Activated naive CD8-positive, alpha-beta T cell treated with anti-CD3 and anti-CD28 coated beads, Interleukin-2, amount 50 U/mL, for 16 hours (primary cell): ENCODE measurements at regions not wholly inside any gene's neighbourhood (a gene's known extent, or its start where the extent isn't known, plus 50 kb on each side); places are given as distances from the start of the nearest gene placed in this dataset.

Experiments
- DNase-seq: peaks from one replicate; pipeline ENCODE4 v3.0.0-alpha.2; 2020; ENCODE audit warnings: low read depth, low spot score

DNA sequence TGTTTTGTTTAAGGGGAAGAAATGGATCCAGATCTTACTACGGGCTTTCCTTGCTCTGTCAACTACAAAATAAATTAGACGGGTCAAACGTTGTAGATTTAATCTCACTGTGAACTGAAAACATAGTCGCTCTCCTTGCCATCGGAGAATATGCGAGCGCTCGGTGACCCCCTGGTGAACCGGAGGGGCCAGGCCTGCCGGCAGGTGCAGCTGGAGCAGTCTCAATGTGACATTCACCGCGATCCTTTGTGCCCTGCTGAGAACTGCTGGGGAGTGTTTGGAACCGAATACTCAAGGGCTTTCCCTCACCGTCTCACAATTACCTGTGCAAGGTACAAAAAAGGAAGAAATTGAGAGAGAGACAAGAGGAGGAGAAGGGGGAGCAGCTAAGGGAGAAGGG, 174.1 kb upstream of the GPR26 start:
- DNase-seq, result no peak

DNA sequence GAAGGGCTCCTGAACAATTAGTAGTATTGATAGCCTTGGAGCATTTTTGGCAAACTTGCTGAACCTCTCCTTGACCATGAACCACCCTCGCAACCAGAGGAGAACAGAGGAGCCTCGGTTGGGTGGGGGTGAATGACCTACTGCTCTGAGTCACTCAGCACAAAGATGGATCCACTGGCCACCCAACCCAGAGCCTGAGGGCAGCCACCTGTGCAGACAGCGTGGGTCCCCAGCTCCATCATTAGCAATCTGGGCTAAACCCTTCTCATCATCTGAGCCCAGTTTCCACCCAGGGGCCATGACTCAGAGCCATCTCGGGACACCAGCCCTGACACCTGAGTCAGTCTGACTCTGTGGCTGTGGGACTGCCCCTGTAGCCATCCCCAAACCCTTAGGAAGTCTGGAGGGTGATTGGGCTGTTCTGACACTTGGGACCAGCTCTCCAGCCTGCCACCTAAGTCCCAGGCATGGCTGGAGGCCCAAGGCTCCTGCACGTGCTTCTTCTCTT, 171.8 kb upstream of the GPR26 start:
- DNase-seq, result no peak

DNA sequence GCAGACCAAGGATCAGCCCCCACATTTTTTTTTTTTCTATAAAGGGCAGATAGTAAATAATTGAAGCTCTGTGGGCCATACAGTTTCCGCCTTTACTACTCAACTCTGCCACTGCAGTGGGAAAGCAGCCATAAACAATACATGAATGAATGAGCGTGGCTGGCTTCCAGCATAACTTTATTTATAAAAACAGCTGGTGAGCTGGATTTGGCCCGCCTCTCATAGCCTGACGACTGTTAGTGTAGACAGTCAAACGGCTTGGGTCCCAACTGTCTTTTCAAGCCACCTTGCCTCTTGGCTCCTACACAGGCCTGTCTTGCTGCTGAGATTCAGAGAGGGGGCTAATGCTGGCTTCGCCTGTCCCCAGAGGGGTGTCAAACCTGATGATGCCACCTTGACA, 169.8 kb upstream of the GPR26 start:
- DNase-seq, result no peak

DNA sequence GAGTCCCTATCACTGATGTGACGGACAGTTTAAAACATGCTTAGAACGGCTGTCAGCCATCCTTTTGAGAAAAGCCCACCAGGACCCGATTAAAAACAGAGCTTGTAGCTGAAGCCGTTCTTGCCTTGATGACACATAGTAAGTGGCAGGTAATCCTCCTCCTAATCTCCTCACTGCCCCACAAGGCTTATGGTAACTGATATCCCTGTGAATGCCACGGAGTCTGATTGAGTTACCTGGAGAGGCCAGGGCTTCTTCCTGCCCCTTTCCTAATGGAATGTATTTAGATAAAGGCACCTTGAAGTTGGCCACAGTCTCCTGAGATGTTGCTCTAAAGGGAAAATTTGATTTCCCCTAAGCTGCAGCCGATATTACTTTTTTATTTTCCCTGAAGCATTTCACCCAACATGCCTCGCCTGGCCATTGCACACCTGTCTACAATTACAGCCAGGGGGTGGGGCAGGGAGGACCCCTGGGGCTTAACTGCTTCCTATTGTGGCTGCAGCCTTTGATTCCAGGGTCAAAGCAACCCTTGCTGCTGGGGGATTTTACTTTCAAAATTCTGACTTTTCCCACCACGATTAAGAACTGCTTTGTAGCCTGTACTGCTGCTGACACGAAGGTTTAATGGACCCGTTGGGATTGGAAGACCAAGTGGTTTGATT, 169.0 kb upstream of the GPR26 start:
- DNase-seq, result no peak

DNA sequence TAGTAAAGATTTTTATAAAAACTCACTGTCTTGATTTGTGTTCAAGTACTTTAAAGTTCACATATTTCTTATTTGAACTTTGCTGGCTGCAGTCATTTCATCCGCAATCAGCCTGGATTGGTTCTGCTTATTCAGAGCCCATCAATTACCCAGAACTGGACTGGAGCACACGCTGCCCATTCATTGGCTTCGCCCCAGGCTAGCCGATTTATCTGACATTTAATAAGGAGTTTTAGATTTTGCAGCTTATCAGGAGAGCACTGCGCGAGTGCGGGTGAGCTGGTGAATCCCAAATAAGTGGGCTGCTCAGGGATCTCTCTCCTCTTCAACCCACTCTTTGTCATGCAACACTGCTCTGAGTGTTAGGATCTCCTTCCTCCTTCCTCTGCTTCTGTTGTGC, 166.0 kb upstream of the GPR26 start:
- DNase-seq, result no peak

DNA sequence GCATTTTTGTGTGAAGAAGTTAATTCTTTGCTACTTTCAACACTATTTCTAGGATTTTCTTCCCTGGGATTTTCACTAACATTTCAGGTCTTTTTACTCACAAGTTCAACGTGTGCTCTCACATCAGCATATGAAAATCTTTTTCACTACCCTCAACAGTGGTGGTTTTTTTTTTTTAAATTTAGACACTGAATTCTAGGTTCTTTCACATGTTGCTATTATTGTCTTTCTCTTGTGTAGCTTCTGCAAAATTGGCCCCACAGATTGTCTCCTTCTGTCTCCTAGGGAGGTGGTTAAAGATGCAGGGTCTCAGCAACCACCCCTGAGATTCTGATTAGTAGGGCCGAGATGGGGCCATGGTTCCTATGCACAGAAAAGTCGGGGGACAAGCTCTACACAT, 165.0 kb upstream of the GPR26 start:
- DNase-seq, result no peak

DNA sequence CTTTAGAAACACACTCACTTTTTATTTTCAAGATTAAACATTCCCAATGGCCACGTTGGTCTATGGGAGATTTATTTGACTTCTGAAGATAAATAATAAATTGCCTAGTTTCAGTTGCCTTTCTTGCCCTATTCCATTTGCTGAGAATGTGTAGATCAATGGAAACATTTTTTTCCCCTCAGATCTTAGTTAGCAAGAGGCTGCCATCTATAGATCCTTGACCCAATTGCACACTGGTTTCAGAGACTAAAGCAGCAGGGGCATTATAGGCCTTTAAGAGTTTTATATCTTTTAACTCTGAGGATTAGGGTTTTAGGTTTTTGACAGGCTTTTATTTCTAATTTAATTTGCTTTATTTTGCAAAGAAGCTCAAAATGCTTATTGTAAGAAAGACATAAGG, 163.2 kb upstream of the GPR26 start:
- no peak for DNase-seq

DNA sequence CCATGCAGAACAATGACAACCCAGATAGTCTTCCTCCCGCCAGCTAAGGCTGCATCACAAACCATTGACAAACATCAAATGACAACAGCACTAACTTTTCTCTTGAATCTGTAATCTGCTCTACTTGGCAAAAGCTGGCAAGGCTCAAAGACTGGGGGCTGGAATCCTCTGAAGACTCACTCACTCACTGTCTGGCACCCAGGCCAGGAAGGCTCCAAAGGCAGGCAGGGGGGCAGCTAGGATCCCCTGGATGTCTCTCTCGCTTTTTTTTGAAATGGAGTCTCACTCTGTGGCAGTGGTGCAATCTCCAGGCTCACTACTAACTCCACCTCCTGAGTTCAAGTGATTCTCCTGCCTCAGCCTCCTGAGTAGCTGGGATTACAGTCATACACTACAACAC, 159.7 kb upstream of the GPR26 start:
- no peak for DNase-seq

DNA sequence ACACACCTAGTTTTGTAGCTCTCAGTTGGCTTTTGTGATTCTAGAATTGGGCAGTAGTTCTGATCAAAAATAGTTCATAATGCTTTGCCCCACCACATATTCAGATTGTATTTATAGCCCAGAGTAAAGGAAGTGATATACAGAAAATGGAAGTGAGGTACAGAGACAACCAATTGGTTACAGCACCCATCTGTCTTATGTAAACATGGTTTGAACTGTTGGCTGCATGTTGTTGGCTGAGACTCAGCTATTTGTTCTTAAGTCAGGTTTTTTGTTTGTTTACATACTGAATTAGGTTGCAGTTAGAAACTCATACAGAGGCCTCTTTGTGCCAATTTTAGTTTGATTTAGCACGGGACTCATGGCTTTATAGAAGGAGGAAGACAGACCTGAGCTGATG, 158.9 kb upstream of the GPR26 start:
- no peak for DNase-seq

DNA sequence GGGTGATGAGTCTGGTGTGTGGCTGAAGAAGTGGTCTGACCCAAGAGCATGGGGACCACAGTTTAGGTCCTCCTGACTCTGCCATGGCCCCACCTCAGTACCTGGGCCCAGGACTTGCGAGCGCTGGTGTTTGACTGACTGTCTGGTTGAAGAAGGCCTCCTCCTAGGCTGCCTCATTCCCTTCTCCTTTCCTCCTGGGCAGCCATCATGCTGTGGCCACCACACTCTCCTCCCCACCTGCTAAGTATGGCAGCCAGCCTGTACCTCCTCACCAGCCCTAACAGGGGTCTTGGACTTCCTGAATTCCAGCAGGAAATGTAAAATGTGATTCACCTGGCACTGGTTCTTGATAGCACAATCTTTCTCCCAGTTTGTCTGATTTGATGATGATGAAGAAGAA, 156.8 kb upstream of the GPR26 start:
- no peak for DNase-seq

DNA sequence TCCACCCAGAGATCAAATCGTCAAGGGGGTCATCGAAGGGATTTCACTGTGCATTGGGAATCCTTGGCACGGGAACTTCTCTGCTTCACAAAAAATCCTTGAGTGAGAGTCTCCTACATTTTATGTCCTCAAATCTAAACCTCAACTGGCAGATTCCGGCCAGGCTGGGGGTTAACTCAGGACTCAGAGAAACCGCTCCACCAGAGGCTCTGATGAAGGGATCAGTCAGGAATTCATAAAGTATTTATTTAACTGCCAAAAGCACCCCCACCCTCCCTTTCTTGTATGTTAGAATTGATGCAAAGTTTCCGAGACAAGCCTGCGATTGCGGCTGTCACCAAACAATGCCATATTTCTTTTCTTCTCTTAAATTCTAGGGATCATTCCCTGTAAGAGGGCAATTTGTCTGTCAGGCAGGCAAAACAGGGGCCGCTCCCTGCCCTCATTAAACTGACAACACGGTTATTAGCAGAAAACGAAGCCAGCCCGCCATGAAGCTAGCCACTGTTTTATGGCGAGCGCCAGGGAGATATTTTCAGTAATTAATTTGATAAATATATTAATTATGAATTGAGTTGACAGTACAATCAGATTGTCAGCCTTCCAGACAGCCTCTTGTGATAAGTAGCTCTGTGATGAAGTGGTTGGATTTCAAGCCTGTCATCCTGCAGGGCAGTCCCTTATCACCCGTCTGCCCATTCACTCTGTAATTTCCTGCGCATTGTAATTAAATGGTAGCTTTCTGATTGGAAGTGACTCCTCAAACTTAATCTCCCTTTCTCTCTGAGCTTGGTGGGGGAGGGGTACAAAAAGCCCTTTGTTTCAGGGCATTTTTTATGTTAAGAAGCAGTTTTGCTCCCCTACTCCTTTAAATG, 153.0 kb upstream of the GPR26 start:
- DNase-seq, result no peak

DNA sequence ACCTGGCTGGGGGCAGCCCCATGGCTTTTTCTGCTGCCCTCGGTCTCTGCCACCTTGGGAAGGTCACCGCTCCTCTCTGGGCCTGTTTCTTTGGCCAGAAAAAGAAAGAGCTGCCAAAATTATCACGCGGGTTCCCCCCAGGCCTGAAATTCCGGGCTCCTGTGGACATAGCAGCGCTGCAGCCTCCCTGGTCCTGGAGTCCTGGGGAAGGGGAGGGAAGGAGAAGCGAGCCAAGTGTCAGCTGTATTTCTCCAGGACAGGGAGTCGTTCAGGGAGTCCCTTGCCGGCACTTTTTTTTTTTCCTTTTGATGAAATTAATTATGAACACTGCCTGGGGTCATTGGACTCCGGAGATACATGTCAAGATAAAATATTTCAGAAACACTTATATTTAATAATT, 152.3 kb upstream of the GPR26 start:
- DNase-seq, result no peak

DNA sequence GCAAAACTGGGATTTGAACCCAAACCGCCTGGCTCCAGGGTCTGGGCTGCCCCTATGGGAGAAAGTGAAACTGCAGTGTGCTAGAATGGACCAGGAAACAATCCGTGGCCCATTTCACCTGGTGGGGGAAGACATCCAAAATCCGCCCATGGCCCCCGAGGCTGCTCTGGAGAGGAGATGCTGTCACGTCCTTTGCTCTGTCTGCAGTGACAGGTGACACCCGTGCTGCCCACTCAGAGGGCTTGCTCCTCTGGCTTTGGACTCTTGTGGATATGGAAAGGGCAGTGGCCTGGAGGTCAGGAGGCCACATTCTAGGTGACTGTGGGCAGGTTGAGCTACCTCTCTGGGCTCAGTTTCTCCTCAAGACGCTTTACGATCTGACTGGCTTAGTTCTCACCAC, 151.2 kb upstream of the GPR26 start:
- no peak for DNase-seq

DNA sequence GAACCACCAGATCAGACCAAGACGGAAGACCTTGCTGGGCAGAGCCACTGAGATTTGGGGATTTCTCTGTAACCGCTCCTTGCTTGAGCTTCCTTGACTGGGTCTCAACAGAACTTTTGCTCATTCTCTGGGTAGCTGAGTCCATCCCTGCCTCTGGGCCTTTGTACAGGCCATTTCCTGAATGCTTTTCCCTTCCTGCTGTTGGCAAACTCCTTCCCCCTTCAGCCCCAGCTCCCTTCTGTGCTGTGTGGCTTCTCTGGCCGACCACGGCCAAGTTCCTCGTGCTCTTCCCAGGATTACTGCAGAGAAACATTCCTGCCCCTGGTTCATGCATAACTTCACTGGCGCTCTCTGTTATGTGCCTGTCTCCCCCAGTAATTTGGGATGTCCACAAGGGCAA, 150.5 kb upstream of the GPR26 start:
- DNase-seq, result no peak

DNA sequence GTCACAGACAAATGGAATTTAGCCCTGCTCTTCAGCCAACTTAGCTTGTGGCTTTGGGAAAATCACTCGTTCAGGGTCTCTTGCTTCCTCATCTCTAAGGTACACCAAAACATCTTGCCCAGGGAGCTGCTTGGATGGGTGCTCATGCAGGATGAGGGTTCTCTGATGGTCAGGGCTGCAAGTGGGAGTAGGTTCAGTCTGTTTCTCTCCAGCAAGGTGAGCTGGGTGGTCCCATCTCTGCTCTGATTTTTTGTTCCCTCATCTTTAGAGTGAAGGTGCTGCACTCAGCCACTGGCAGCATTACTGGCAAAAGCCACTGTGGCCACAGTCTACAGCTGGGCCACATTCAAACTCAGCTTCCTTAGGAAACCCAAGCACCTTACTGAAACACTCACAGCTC, 149.9 kb upstream of the GPR26 start:
- DNase-seq, result no peak

DNA sequence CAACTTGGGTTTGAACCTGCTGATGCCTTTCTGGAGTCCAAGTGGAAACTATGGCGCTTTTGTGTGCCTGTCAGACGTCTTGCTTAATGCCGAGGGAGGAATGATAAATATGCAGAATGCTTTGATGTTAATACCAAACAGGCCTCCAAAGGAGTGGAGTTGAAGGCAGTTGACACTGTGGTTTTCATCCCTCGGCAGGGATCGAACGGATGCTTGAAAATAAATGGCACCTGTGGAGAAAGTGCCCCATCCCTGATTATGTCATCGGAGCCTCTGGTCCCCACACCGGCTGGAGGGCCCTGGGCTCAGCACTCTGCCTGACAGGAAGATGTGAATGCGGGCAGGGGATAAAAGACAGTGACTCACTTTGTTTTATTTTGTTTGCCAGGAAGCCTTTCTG, 148.7 kb upstream of the GPR26 start:
- DNase-seq, result no peak

DNA sequence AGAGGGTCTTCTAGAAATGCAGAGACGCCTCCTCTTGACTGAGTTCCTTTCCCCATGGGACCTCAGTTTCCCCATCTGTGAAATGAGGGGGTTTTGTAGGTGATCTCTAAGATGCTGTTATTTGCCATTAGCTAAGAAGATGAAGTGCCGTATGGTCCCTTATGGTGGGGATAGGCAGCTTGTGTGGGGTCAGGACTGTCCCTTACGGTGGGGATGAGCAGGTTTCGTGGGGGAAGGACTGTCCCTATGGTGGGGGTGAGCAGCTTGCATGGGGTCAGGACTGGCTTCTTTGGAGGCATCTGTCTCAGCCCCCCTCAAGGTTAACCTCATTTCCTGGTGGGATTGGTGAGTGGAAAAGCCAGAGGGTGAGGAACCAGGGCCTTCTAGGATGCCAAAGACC, 148.3 kb upstream of the GPR26 start:
- DNase-seq, result no peak

DNA sequence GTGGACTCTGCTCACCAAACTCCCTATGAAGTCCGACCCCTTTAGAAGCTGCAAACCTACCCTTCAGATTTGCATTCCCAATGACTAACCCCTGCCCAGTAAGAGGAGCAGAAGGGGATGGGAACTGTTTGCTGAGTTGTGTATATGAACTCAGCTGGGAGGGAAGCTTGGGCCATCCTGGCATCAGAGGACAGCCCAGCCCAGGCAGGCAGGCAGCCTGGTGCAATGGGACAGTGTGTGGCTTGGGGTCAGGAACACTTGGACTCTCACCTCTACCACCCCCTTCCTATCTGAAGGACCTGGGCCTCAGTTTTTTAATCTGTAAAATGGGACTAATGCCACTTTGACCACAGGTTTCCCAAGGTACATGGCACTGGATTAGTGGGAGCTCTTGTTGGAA, 147.4 kb upstream of the GPR26 start:
- no peak for DNase-seq

DNA sequence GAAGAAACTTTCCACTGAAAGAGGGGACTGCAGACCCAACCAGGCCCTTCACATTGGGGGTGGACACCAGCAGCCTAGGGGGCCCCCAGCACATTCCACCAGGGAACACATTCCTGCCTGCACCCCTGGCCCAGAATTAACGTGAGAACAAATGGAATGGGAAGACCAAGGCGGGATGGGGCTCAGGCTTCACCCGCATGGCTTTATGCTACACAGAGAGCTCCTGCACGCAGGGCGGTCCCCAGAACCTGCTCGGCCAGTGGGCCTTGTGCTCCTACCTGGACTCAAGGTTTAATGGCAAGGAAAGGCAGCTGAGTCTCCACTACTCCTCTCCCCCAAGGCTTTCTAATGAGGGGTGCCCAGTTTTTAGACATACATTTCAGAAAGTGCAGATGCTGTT, 146.3 kb upstream of the GPR26 start:
- no peak for DNase-seq

DNA sequence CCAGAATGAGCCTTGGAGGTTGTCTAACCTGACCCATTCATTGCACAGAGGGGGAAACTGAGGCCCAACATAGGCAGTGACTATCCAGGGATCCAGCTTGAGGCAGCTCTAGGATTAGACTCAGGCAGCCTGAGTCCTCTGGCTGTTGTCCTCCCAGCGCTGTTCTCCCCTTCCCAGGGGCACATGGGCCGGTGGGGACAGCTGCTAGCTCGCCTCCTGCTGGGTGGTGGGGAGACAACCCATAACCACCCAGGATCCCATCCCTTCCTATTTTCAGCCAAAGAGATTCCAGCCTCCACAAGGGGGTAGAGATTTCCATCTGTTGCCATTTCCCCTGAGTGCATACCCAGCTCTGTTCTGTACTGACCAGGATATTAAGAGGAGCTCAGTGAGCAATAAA, 145.1 kb upstream of the GPR26 start:
- DNase-seq, result no peak

DNA sequence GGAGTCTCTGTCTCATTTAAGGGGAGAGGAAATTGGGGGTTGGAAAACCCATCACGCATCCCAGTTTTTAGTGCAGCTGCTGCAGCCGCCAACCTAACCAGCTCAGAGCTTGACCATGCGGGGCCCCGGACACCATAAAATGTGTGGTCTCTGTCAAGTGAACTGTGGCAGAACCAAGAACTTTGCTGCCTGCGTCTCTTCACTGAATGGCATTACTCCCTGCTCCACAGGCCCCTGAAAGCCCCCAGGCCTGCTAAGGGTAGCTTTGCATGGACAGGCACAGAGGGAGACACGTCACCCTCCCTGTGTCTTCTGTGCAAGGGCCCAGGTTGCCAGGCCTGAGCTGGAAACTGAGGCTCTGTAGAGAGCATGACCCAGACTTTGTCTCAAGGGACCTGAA, 144.6 kb upstream of the GPR26 start:
- no peak for DNase-seq

DNA sequence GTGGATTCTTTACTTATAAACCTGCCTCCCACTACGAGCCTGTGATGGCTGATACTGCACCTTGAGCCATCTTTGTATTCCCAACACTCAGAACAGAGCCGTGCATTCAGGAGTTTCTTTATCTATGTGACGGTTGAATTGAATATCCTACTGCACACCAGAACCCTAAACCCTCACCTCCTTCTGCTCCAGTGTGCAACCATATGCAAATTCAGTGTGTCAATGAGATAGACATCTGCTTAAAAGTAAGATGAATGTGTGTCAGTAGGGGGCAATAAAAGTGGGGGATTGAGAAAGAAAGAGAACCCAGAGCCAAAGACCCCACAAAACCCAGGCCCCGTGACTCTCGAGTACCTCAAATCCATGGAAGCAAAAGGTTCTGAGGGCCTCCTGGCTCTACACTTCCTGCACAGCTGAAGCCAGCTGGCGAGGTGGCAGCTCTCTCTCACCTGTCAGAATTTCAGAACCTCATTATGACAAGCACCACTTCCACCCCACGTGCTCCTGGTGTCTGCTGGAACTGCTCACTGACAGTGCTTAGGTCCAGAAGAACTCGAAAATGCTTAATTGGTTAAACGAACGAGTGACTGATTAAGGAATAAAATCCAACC, 143.3 kb upstream of the GPR26 start:
- DNase-seq, result no peak

DNA sequence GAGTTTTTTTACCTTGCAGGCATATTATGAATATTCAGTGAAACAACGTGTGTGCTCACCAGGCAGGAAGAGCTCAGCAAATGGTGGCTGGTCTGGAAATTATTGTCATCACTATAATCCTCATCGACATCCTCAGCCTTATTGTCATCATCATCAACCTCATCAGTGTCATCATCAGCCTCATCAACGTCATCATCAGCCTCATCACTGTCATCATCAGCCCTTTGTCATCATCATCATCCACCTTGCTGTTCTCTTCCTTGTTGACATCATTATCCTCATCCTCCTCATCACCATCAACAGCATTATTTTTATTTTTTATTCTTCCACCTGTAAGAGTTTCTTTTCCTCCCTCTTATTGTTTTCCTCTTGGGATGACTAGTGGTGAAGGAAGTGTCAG, 142.3 kb upstream of the GPR26 start:
- no peak for DNase-seq
